Right lobe of liver (tissue), 6 donors: ENCODE measurements at regions not wholly inside any gene's neighbourhood (a gene's known extent, or its start where the extent isn't known, plus 50 kb on each side); places are given as distances from the start of the nearest gene placed in this dataset.

Source experiments
- ATAC-seq, 4 donors: fragments of 200-7000 bp; cut with Tn5 transposase; one replicate each; pipeline ENCODE4 v1.9.1; 2020; ENCODE audit warnings: mild to moderate bottlenecking in 4 of 4, moderate library complexity in 4 of 4
- DNase-seq, 3 donors: peaks; one replicate each; pipeline ENCODE4 v3.0.0-alpha.2; 2020
- H3K27ac ChIP-seq, 3 donors: fragments of 200-600 bp; one replicate each; pipeline ENCODE4 v1.8.0; 2022
- H3K27me3 ChIP-seq, 2 donors: fragments of 200-600 bp; one replicate each; pipeline ENCODE4 v1.8.0; 2022
- H3K36me3 ChIP-seq, 4 donors: fragments of 200-600 bp; sonication (generic) in 1 of 4; one replicate each; pipeline versions ENCODE4 v1.5.1 to v1.8.0; 2017 to 2022; ENCODE audit warnings: control low read depth in 1 of 4
- H3K4me1 ChIP-seq, 4 donors: fragments of 200-600 bp; sonication (generic) in 1 of 4; one replicate each; pipeline versions ENCODE4 v1.5.1 to v1.8.0; 2017 to 2022; ENCODE audit warnings: control low read depth in 1 of 4
- H3K4me3 ChIP-seq, 3 donors: fragments of 200-600 bp; one replicate each; pipeline ENCODE4 v1.8.0; 2022
- H3K9me3 ChIP-seq, 4 donors: fragments of 200-600 bp; sonication (generic) in 1 of 4; one replicate each; pipeline versions ENCODE4 v1.5.1 to v1.8.0; 2017 to 2022; ENCODE audit warnings: control low read depth in 1 of 4
- POLR2A ChIP-seq: fragments of 450-650 bp; IDR thresholded peaks from one replicate; pipeline ENCODE4 v1.6.1; 2017; ENCODE audit warnings: antibody characterized with exemption, mild to moderate bottlenecking
- WGBS: methylation state at CpG from one replicate; pipeline ENCODE4 v1.1.6; 2018; ENCODE audit warnings: low coverage, low lambda C conversion rate; ENCODE audit not compliant: insufficient coverage; ENCODE audit errors: missing lambda C conversion rate; 5-methylcytosine and 5-hydroxymethylcytosine counted together
- intact Hi-C, 2 donors: fragments of 100-400 bp; cut with DNase I; formaldehyde crosslinking; loops; one replicate each; pipeline versions ENCODE4 v1.11.2 to v1.14.1; 2022
- TF ChIP-seq, protein P1 (sequence below), 4 donors: fragments of 200-600 bp in 3 of 4; fragments of 450-650 bp in 1 of 4; IDR thresholded peaks; one replicate each; pipeline versions ENCODE4 v1.5.1 to v1.8.0; 2016 to 2022; ENCODE audit warnings: antibody characterized with exemption in 4 of 4, mild to moderate bottlenecking in 2 of 4
- donor health status: DM: no; HTN: yes; CAD: no.
- donor health status: DM: no; HTN: no; CAD: no.
- donor health status: DM: no; HTN: no; CAD: no.
- donor health status: DM: no; HTN: yes; CAD: no.
- donor health status: DM: no; HTN: yes; CAD: no.

DNA sequence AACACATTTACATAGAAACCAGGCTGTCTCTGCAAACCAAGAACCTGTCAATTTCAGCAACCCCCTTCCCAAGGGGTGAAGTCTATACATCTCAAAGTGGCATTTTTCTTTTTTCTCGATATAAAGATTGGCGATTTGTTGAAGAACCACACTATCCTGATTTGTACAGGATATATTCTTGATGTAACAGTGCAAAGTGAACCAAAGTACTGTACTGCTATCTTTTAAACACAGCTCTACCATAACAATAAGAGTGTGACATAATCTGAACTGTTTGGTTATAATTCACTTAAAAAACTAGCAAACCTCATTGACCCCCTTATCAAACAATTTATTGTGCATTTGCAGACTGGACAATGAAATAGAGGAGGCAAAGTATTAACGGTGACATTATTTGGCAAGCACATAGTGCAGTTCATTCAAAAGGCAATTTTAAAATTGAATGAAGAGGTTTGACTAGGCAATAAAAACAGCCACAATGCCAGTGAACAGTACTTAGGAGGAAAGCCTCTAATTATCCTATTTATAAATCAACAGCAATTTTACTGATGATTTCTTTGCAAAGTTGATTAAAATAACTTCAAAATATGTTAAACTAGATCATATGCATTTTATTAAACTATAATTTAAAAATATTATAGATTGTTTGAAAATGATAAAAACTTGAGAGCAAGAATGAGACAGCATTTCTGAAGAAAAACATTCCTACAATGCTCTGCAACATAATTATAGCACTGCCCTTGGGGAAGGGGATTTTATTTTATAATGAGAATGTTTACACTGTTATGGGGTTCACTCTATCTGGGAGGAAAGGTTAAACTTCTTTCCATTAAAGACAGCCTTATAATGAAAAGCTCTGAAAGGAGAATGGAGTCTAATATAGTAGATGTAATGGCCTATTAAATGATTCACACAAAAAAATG is 440.9 kb downstream of the ZEB2 start:
- ATAC-seq (no peak), DNase-seq (no peak)
- no peaks in the 10 kb centered on the region for H3K4me1 ChIP-seq
- WGBS = 78% methylated on average over 3 of the region's 3 CpGs
- no peaks in the 10 kb centered on the region for H3K27me3 ChIP-seq
- no peak overlapping the region for H3K27ac ChIP-seq
- TF ChIP-seq, protein P1, sequence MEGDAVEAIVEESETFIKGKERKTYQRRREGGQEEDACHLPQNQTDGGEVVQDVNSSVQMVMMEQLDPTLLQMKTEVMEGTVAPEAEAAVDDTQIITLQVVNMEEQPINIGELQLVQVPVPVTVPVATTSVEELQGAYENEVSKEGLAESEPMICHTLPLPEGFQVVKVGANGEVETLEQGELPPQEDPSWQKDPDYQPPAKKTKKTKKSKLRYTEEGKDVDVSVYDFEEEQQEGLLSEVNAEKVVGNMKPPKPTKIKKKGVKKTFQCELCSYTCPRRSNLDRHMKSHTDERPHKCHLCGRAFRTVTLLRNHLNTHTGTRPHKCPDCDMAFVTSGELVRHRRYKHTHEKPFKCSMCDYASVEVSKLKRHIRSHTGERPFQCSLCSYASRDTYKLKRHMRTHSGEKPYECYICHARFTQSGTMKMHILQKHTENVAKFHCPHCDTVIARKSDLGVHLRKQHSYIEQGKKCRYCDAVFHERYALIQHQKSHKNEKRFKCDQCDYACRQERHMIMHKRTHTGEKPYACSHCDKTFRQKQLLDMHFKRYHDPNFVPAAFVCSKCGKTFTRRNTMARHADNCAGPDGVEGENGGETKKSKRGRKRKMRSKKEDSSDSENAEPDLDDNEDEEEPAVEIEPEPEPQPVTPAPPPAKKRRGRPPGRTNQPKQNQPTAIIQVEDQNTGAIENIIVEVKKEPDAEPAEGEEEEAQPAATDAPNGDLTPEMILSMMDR (IDR thresholded peaks at IDR 0.05) = no peak
- TF ChIP-seq POLR2A = no peak
- intact Hi-C loops = no loop called here
- H3K4me3 ChIP-seq = no peak overlapping the region
- H3K9me3 ChIP-seq = no peaks in the 10 kb centered on the region
- H3K36me3 ChIP-seq = no peaks in the 10 kb centered on the region

DNA sequence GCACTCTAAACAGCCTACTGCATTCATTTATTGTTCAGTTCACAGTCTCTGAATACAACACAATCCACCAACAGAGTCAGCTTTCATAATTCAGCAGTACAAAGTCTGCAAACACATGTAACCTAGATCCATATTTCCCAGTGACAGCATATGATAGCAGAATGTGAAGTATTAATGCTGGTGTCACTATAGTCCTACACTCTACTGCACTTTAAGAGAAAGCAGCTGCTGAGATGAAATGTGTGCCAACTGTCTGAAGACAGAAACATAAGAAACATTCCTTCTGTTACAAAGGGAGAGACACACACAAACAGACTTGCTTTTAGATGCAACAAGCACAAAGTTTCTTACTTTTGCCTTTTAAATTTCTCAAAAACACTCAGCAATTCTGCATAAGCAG is 441.8 kb downstream of the ZEB2 start:
- DNase-seq (no peak), ATAC-seq (no peak)
- H3K27ac ChIP-seq = no peak overlapping the region
- no peaks in the 10 kb centered on the region for H3K4me1 ChIP-seq
- intact Hi-C loops = no loop called here
- H3K4me3 ChIP-seq = no peak overlapping the region
- H3K36me3 ChIP-seq = no peaks in the 10 kb centered on the region
- H3K27me3 ChIP-seq = no peaks in the 10 kb centered on the region
- no peaks in the 10 kb centered on the region for H3K9me3 ChIP-seq
- no peak for TF ChIP-seq POLR2A
- TF ChIP-seq, protein P1 (IDR thresholded peaks at IDR 0.05) = no peak

DNA sequence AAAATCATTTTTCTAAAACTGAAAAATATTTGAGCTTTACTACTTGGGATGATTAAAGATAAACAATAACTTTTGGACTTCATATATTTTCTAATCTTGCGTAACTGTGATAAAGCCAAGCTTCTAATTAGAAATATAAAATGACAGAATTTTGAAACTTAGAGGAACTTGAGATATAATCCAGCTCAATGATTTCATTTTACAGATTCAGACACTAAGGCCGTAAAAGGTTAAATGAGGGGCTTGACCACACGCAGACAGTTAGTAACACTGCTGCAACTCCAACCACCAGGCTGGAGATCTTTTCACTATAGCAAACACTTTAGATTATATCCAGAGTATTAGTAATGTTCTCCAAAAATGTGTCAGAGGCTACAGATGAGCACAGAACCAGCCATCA is 445.5 kb downstream of the ZEB2 start:
- TF ChIP-seq POLR2A = no peak
- TF ChIP-seq, protein P1 (IDR thresholded peaks at IDR 0.05) = no peak
- Histone ChIP-seq H3K27ac (no peak overlapping the region), H3K4me3 (no peak overlapping the region), H3K27me3 (no peaks in the 10 kb centered on the region), H3K4me1 (no peaks in the 10 kb centered on the region), H3K36me3 (no peaks in the 10 kb centered on the region), H3K9me3 (no peaks in the 10 kb centered on the region)
- ATAC-seq (no peak), DNase-seq (no peak)
- intact Hi-C loops = no loop called here
- WGBS = 89% methylated on average over 3 of the region's 3 CpGs

DNA sequence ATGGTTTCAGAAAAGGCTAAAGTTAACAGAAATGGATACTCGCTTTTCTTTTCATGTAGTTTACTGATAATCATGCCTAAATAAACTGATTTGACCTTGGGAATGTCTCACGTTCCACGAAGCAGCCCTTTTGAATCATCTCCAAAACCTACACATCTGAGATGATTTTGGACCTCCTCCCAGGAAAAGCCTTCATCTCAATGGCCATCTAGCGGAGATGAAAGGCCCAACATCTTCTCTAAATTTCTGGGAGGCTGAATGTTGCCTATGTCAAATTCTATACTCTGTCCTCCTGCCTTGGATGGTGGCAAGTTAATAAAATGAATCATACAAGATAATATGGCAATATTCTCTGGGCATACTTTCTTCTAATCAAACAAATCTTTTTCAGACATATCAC is 448.5 kb downstream of the ZEB2 start:
- DNase-seq (no peak), ATAC-seq (no peak)
- 48% methylated on average over 4 of the region's 4 CpGs for WGBS
- H3K36me3 ChIP-seq = no peaks in the 10 kb centered on the region
- no peak overlapping the region for H3K4me3 ChIP-seq
- intact Hi-C loops = no loop called here
- TF ChIP-seq, protein P1 (IDR thresholded peaks at IDR 0.05) = peak in 1 of 4 donors; percentile 10
- no peak for TF ChIP-seq POLR2A
- no peaks in the 10 kb centered on the region for H3K27me3 ChIP-seq
- no peak overlapping the region for H3K27ac ChIP-seq
- H3K9me3 ChIP-seq = no peaks in the 10 kb centered on the region
- no peaks in the 10 kb centered on the region for H3K4me1 ChIP-seq
